WI38 (cell line): ENCODE measurements at regions not wholly inside any gene's neighbourhood (a gene's known extent, or its start where the extent isn't known, plus 50 kb on each side); places are given as distances from the start of the nearest gene placed in this dataset.

Experiments used
- H3K4me3 ChIP-seq: 2 replicates; pipeline ENCODE4 v1.5.1; 2011; ENCODE audit warnings: low read depth, mild to moderate bottlenecking, control low read depth, low read length
- TF ChIP-seq, protein P1 (sequence below): IDR thresholded peaks from 2 replicates; pipeline ENCODE4 v1.5.1; 2012; ENCODE audit warnings: low read depth, mild to moderate bottlenecking, control low read depth, low read length

DNA sequence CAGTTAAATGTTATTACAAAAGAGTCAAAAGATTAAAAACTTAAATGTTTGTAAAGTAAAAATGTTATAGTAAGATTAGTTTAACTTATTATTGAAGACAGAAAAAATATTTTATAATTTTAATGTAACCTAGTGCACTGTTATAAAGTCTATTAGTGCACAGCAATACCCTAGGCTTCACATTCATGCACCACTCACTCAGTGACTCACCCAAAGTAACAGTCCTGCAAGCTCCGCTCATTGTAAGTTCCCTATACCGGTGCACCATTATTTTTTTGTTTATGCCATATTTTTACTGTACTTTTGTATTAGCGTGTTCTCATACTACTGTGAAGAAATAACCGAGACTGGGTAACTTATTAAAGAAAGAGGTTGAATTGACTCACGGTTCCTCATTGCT is 759.7 kb upstream of the CDH7 start:
- TF ChIP-seq, protein P1, sequence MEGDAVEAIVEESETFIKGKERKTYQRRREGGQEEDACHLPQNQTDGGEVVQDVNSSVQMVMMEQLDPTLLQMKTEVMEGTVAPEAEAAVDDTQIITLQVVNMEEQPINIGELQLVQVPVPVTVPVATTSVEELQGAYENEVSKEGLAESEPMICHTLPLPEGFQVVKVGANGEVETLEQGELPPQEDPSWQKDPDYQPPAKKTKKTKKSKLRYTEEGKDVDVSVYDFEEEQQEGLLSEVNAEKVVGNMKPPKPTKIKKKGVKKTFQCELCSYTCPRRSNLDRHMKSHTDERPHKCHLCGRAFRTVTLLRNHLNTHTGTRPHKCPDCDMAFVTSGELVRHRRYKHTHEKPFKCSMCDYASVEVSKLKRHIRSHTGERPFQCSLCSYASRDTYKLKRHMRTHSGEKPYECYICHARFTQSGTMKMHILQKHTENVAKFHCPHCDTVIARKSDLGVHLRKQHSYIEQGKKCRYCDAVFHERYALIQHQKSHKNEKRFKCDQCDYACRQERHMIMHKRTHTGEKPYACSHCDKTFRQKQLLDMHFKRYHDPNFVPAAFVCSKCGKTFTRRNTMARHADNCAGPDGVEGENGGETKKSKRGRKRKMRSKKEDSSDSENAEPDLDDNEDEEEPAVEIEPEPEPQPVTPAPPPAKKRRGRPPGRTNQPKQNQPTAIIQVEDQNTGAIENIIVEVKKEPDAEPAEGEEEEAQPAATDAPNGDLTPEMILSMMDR: no peak
- no peak overlapping the region for H3K4me3 ChIP-seq

DNA sequence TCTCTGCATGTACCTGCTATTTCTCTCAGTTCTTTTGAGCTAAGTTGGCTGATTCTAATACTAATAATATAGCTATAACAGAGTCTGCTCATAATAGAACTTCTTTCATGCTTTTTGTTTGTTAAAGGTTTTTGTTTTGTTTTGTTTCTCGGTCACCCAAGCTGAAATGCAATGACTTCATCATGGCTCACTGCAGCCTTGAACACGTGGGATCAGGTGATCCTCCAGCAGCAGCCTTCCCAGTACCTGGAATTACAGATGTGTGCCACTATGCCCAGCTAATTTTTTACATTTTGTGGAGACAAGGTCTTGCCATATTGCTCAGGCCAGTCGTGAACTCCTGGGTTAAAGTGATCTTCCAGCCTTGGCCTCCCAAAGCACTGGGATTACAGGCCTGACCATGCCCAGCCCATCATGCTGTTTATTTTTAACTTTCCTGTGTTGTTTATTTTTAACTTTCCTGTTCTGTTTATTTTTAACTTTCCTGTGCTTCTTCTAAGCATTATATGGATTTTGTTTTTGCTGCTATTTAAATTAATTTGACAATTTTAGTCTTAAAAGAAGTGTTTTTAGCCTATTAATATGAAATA is 763.8 kb upstream of the CDH7 start:
- H3K4me3 ChIP-seq: no peak overlapping the region
- TF ChIP-seq, protein P1: no peak

DNA sequence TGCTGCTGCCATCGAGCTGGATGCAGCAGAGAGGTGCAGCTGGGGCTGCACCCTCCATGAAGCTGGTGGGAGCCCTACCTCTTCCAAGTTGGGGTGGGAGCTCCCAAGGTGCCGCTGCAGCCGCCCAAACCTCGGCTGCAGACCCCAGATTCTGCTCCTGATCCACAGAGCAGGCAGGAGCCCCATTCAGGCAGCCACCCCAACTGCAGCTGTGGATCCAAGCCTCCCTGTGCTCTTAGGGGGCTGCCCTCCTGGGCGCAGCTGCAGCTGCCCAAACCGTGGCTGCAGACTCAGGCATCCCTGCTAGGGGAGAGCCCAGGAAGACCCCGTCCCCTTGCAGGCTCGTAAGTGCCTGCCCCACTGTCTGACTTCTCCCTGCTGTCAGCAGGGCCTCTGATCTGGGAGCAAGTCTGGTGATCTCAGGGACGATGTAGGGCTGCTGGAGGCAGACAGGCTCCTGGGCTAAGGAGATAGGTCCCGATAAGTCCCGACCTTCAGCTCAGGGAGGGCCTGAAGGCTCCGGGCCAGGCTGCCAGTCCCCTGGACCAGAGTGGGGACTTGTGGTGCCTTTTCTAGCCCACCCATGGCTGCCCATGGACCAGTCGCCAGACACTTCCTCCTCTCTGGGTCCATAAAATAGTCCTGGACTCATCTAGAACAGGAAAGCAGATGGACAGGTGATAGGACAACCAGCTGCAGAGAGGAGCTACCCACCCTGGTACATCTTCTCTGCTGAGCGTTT is 767.1 kb upstream of the CDH7 start:
- TF ChIP-seq, protein P1: no peak
- no peak overlapping the region for H3K4me3 ChIP-seq

- TF ChIP-seq, protein P1: no peak
- no peak overlapping the region for H3K4me3 ChIP-seq
Measured at GRCh38 chr18:64982414-64983055, 768.3 kb upstream of the CDH7 start.

- no peak overlapping the region for H3K4me3 ChIP-seq
- TF ChIP-seq, protein P1: no peak
Measured at GRCh38 chr18:64981915-64982314, 768.9 kb upstream of the CDH7 start.

DNA sequence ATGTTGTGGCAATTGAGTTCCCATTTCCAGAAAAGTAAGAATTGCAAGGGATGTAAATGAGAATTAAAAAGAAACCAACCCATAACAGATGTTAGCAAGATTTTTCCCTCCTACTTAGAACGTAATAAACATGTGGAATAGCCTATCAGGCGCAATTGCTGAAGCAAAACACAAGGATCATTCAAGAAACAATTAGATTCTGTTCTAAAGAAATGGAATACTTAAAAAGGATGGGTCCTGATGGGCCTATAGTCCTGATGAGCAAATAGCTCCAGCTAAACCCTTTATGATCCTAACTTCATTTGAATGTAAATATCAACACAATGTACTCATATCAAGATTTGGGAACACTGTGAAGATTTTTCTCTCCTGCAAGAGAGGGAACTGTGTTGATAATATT is 771.0 kb upstream of the CDH7 start:
- TF ChIP-seq, protein P1: no peak
- no peak overlapping the region for H3K4me3 ChIP-seq

DNA sequence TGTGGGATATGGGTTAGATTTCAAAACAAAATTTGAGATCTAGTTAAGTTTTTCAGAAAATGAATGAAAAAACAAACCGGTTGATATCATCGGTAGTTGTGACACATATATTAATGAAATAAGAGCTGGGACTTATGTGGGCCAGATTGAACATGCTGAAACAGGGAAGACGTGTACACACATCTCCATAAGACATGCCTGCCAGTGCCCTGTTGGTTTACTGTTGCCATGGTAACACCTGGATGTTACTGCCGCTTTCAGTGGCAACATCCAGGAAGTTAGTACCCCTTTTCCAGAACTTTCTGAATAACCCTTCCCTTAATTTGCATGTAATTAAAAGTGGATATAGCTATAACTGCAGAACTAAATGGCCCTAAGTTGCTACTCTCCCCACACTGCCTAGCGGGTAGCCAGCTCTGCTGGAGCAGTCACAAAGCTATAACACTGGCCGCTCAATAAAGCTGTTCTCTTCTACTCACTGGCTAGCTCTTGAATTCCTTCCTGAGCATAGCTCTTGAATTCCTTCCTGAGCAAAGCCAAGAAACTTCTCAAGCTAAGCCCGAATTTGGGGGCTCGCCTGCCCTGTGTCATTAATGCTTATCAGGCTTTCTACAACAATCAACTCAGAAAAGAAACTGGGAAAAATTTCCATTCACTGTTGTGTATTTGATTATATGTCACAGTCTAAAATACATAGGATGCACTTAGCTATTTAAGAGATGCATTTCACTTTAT is 776.3 kb upstream of the CDH7 start:
- TF ChIP-seq, protein P1: no peak
- H3K4me3 ChIP-seq: no peak overlapping the region
